ENCODE measurements at regions not wholly inside any gene's neighbourhood (a gene's known extent, or its start where the extent isn't known, plus 50 kb on each side); places are given as distances from the start of the nearest gene placed in this dataset.

DNA sequence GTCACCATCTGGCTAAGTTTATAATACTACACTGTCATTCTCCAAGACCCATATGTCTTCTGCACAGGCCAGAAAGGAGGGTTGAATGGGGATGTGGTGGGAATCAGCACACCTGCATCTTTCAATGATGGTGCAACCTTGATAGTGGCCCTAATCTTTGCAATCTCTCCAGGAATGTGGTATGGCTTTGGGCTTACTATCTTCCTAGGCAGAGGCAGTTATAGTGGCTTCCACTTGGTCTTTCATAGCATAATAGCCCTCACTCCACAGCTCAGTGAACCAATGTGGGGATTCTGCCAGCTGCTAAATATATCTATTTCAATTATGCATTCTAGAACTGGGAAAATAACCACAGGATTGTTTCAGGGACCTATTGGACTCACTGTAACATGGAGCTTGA is 61.8 kb upstream of the ATP2B1 start:
- TF ChIP-seq, protein P1, sequence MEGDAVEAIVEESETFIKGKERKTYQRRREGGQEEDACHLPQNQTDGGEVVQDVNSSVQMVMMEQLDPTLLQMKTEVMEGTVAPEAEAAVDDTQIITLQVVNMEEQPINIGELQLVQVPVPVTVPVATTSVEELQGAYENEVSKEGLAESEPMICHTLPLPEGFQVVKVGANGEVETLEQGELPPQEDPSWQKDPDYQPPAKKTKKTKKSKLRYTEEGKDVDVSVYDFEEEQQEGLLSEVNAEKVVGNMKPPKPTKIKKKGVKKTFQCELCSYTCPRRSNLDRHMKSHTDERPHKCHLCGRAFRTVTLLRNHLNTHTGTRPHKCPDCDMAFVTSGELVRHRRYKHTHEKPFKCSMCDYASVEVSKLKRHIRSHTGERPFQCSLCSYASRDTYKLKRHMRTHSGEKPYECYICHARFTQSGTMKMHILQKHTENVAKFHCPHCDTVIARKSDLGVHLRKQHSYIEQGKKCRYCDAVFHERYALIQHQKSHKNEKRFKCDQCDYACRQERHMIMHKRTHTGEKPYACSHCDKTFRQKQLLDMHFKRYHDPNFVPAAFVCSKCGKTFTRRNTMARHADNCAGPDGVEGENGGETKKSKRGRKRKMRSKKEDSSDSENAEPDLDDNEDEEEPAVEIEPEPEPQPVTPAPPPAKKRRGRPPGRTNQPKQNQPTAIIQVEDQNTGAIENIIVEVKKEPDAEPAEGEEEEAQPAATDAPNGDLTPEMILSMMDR (IDR thresholded peaks at IDR 0.05), result no peak
- no peak for TF ChIP-seq POLR2A (IDR thresholded peaks at IDR 0.05)

Measured in thyroid gland (tissue), 4 donors.